ENCODE measurements at regions not wholly inside any gene's neighbourhood (a gene's known extent, or its start where the extent isn't known, plus 50 kb on each side); places are given as distances from the start of the nearest gene placed in this dataset.

- TF ChIP-seq EZH2 (IDR thresholded peaks at IDR 0.05; ENCODE audit: low read depth): no peak
- TF ChIP-seq, protein P1, sequence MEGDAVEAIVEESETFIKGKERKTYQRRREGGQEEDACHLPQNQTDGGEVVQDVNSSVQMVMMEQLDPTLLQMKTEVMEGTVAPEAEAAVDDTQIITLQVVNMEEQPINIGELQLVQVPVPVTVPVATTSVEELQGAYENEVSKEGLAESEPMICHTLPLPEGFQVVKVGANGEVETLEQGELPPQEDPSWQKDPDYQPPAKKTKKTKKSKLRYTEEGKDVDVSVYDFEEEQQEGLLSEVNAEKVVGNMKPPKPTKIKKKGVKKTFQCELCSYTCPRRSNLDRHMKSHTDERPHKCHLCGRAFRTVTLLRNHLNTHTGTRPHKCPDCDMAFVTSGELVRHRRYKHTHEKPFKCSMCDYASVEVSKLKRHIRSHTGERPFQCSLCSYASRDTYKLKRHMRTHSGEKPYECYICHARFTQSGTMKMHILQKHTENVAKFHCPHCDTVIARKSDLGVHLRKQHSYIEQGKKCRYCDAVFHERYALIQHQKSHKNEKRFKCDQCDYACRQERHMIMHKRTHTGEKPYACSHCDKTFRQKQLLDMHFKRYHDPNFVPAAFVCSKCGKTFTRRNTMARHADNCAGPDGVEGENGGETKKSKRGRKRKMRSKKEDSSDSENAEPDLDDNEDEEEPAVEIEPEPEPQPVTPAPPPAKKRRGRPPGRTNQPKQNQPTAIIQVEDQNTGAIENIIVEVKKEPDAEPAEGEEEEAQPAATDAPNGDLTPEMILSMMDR (conservative IDR thresholded peaks at IDR 0.05): no peak
These were observed 290.7 kb downstream of the HTR1B start for GRCh38 chr6:77172578-77172977.
